Pulmonary artery endothelial cell (primary cell): ENCODE measurements at regions not wholly inside any gene's neighbourhood (a gene's known extent, or its start where the extent isn't known, plus 50 kb on each side); places are given as distances from the start of the nearest gene placed in this dataset.
"Not testable (repeated sequence)": the region's sequence is repeated elsewhere in the genome, so short reads cannot be mapped to it uniquely, and the experiment has no call there.

Source experiments
- DNase-seq: peaks from one replicate; pipeline ENCODE4 v3.0.0-alpha.2; 2011; ENCODE audit warnings: low read depth, low spot score

DNA sequence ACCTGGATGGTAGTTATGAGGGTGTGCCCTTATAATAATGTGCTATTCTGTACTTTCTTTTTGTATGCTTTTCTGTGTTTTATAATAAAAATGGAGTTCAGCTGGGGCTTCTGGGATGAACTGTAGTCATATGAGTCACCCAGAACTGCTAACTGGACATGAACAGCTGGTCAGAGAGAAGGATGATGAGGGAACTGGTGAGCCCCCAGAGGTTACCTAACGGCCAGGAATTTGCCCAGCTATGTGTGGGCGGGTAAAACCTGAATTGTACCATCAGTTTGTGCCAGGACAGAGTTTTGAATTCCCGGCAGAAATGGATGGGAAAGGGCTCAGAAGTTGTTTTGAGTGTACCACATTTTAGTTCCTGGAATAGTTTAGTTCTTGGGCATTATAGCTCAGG lies 138.0 kb upstream of the USP9X start:
- DNase-seq: no peak

DNA sequence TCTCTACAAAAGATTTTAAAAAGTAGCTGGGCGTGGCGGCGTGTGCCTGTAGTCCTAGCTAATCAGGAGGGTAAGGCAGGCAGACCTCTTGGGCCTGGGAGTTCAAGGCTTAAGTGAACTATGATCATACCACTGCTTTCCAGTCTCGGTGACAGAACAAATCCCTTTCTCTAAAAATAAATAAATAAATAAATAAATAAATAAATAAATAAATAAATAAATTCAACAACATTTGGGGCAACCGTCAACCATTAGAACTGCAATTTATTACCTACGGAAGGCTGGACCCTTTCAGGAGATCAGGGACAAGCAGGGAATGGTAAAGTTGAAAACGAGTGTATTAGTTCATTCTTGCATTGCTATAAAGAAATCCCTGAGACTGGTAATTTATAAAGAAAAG lies 136.2 kb upstream of the USP9X start:
- DNase-seq: no peak

DNA sequence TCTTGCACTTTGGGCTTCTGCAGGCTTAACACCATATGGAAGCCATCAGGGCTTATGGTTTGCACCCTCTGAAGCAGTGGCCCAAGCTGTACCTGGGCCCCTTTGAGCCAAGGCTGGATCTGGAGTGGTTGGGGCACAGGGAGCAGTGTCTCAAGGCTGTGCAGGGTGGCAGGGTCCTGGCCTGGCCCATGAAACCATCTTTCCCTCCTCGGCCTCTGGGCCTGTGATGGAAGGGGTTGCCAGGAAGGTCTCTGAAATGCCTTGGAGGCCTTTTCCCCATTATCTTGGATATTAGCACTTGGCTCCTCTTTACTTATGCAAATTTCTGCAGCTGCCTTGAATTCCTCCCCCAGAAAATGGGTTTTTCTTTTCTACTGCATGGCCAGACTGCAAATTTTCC lies 134.7 kb upstream of the USP9X start:
- no peak for DNase-seq

DNA sequence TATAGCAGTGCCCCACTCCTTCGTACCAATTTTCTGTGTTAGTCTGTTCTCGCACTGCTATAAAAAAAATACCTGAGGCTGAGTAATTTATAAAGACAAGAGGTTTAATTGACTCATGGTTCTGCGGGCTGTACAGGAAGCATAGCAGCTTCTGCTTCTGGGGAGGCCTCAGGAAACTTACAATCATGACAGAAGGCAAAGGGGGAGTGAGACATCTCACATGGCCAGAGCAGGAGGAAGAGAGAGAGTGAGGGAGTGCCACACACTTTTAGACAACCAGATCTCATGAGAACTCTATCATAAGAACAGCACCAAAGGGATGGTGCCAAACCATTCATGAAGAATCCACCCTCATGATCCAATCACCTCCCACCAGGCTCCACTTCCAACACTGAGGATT lies 133.8 kb upstream of the USP9X start:
- DNase-seq: not testable (repeated sequence)

DNA sequence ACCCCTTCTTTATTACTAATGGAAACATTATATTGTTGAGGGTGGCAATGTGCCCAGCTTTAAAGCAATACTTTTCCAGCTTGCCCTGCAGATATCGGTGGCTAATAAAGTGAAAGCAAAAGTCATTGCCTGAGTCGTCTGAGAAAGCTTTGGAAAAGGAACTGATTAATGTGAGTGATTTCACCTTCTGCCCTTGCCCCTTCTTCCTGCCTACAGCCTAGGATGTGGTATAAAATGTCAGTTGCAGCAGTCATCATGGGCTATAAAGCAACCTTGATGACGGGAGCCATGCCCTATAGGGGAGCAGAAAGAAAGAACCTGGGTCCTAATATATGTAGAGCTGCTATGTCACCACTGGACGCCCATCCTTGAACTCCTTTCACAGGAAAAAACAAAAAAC lies 132.4 kb upstream of the USP9X start:
- DNase-seq: no peak

DNA sequence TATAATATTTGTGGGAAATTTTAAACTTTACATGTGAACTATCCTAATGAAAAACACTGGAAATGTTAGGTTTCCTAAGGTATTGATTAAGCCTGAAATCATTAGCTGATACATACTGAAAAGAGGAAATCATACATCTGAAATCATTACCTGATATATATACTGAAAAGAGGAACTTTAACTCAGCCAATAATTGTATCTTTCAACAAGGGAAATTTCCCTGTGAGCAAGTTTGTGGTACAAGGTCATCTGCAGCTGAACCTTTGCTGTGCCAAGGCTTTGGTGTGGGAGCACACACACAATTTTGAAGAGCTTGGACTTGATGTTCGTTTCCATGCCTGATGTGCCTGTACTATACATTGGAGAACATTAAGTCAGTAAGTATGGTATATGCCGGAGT lies 131.9 kb upstream of the USP9X start:
- DNase-seq: no peak

DNA sequence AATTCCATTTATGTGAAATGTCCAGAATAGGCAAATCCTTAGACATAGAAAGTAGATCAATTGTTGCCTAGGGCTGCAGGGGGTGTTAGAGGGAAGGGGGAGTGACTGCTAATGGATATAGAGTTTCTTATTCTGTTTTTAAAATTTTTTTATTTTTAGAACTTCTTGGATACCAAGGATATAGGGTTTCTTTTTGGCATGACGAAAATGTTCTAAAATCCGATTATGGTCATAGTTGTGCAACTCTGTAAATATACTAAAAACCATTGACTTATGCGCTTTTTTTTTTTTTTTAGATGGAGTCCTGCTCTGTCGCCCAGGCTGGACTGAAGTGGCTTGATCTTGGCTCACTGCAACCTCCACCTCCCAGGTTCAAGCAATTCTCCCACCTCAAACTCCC lies 125.2 kb upstream of the USP9X start:
- DNase-seq: no peak

DNA sequence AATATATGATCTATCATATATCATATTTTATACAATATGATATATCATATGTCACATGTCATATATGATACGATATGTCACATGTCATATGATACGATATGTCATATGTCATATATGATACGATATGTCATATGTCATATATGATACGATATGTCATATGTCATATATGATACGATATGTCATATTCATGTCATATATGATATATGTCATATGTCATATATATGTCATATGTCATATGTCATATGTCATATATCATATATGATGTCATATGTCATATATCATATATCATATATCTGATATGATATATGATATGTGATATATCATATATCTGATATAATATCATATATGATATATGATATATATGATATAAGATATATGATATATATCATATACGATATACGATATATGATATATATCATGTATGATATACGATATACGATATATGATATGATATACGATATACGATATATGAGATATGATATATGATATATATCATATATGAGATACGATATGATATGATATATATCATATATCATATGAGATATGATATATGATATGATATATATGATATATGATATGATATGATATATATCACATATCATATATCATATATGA lies 122.3 kb upstream of the USP9X start:
- DNase-seq: no peak

DNA sequence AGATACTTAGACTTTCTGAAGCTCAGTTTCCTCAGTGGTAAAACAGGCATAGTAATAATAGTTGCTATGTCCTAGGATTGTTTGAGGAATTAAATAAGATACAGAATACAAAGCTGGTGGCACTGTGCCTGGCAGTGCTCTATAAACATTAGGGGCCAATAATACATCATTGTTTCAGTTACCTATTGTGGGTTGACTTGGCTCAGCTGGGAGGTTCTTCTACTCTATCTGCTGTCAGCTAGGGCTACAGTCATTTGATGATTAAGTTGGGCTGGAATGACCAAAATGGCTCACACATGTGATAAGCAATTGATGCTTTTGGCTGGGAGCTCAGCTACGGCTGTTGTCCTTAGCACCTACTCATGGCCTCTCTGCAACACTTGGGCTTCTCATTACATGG lies 121.2 kb upstream of the USP9X start:
- no peak for DNase-seq

DNA sequence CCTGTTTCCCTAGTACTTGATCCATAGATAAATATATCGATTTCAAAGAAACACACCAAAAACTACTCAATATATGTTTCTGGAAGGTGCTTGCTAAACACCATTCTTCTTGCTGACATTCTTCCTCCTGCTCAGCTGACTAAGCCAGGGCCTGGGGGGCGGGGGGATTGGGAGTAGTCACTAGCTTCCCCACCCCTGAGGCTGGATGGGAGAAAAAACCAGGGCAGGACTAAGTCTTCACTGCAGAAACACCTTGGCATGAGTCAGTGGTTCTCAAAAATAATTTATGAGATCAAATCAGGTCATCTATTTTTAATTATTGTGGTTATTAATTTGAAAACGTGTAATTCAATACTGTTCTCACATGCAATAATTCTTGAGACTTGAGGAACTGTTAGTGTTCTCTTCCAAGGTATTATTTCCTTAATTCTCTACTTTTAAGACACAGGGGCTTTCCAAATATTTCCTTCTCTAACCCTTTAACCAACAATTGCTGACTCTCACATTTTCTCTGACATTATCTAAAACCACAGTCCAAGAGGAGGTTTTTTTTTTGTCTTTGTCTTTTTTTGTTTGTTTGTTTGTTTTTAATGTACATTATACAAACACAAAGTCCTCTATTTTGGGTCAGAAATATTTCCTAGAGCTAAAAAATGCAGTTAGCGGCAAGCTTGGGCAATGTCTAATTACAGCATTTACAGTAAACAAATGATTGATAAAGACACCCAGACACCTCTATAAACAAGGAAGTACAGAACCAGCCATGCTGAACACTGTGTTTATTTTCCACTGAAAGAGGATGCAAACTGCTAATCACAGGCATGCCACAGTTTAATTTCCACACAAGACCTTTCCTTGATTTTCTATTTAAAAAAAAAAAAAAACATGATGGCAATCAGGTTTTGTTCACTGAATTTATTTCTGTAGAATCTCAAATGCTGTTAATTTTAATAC lies 120.3 kb upstream of the USP9X start:
- no peak for DNase-seq

DNA sequence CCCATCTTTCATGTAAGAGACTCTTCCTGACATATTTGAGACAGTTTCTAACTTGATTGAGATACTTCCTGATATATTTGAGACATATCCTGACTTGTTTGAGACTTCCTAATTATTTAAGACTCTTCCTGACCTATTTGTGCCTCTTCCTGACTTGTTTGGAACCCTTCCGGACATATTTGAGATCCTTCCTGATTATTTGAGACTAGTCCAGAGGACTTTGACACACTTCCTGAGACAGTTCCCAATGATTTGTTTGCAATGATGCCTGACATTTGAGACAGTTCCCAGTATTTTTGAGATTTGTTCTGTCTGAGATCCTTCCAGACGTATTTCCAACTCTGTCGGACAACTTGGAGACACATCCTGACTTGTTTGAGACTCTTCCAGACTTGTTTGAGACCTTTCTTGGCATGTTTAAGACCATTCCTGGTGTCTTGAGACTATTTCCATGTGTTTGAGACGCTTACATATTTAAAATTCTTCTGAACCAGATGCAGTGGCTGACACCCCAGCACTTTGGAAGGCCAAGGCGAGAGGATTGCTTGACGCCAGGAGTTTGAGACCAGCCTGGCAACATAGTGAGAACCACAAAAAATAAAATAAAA lies 118.9 kb upstream of the USP9X start:
- DNase-seq: no peak

DNA sequence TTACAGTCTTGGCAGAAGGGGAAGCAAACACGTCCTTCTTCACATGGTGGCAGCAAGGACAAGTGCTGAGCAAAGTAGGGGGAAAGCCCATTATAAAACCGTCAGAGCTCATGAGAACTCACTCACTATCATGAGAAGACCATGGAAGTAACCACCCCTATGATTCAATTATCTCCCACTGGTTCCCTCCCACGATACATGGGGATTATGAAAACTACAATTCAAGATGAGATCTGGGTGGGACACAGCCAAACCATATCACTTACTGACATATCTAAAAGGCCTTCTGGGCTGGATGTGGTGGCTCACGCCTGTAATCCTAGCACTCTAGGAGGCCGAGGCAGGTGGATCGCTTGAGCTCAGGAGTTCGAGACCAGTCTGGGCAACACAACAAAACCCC lies 117.1 kb upstream of the USP9X start:
- no peak for DNase-seq

DNA sequence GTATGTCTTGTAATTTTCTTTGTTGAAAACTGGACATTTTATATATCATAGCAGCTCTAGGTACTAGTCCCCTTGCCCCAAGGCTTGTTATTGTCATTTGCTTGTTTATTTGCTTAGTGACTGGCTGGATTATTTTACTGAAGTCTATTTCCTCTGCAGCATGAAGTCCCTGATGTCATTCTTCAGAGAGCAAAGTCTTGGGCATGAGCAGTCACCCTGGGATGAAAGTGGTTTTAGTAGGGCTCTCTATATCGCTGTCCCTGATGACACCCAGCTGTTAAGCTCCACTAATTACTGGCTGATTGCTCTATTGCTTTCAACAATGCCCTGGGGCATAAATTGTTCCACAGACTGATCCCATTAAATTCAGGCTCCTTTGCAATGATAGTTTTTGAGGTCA lies 113.5 kb upstream of the USP9X start:
- no peak for DNase-seq

DNA sequence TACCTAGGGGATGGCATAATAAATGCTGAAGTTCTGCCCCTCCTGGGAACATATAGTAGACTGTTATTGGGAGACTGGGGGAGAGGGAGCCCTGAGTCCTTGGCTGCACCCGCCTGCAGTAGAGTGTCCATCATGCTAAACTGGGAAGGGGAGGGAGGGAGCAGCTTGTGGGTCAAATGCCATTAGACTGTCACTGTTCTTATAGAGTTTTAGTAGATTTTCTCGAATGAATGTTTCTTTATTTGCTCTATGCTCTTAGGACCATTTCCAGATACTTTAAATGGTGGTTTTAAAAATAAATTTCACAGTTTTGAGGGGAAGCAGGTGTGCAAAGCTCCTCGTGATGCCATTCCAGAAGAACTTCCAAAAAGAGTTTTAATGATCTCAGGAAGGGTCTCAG lies 111.6 kb upstream of the USP9X start:
- no peak for DNase-seq

DNA sequence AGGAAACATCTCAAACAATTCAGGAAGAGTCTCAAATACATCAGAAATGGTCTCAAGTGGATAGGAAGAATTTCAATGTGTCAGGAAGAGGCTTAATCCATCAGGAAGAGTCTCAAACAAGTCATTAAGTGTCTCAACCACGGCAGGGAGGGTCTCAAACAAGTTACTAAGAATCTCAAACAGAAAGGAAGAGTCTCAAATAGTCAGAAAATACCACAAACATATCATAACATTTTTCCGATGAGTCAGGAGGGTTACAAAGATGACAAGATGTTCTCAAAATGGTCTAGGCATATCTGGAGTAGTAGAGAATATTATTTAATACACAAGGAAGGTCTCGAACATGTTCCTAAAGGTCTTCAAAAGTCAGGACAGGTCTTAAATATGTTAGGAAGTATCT lies 109.3 kb upstream of the USP9X start:
- no peak for DNase-seq

DNA sequence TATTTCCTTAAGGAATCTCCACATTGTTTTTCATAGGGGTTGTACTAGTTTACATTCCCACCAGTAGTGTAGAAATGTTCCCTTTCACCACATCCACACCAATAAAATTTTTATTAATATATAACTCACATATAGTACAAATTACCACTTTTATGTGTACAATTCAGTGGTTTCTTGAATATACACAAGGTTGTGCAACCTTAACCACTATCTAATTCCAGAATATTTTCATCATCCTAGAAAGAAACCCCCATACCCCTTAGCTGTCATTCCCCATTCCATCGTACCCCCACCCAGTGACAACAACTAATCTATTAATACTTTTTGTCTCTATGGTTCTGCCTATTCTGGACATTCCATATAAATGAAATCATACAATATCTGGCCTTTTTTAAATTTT lies 108.3 kb upstream of the USP9X start:
- DNase-seq: no peak

DNA sequence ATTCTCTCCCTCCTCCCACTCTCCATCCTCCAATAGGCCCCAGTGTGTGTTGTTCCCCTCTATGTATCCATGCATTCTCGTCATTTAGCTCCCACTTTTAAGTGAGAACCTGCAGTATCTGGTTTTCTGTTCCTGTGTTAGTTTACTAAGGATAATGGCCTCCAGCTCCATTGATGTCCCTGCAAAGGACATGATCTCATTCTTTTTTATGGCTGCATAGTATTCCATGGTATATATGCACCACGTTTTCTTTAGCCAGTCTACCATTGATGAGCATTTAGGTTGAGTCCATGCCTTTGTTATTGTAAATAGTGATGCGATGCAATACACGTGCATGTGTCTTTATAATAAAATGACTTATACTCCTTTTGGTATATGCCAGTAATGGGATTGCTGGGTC lies 100.3 kb upstream of the USP9X start:
- DNase-seq: no peak

DNA sequence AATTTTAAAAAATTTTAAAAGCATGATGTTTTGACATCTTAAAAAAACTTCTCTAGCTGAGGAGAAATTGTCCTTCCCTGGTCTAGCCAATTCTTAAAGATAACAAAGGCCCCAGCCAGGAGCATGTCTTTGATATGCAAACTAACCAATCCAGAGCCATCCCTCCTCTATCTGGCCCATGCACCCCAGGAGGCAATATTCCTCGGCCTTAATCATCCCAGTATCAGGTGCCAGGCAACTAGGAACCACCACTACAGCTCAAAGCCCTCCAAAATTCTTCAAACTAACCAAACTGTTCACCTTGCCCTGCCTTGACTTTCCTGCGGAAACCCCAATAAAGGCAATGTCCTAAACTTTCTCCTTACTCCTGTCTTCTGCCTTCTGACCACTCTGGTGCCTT lies 97.8 kb upstream of the USP9X start:
- no peak for DNase-seq

DNA sequence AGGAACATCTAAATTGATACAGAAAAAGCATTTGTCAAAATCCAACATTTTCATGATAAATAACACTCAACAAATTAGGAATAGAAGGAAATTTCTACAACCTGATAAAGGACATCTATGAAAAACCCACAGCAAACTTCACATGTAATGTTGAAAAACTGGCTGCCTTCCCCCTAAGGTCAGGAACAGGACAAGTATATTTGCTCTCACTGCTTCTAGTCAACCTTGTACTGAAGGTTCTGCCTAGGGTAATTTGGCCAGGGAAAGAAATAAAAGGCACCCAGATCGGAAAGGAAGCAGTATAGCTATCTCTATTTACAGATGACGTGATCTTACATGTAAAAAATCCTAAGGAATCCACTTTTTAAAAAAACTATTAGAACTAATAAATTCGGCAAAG lies 97.1 kb upstream of the USP9X start:
- no peak for DNase-seq

DNA sequence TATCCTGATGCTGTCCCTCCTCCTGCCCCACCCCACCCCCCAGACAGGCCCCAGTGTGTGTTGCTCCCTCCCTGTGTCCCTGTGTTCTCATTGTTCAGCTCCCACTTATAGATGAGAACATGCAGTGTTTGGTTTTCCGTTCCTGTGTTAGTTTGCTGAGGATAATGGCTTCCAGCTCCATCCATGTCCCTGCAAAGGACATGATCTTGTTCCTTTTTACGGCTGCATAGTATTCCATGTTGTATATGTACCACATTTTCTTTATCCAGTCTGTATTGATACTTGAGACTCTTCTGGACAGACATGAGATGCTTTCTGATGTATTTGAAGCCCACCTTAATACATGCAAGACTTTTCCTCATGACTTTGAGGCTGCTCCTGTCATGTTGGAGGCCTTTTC lies 91.8 kb upstream of the USP9X start:
- not testable (repeated sequence) for DNase-seq

DNA sequence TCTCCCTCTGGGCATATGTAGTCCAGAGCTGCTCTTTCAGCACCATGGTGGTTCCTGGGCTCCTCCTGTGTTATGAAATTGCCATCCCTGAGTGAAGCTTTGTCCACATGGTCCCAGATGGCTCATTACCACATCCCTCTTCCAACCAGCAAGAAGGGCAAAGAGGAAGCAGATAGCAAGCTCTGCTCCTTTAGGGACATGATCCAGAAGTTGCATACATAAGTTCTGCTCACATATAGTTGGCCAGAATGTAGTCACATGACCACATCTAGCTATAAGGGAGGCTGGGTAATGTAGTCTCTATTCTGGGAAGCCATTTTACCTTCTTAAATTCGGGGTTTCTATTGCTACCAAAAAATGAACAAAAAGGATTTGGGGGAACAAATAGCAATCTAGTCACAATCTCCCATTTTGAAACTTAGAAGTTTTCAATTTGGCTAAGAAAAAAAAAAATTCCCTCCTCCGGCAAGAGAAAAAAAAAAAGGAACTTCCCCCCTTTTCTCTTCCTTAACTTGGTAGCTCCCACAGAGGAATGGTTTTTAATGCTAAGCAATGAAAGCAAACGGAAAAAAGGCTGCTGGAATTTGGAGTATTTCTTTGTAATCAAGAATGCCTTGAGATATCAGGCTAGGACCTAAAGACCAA lies 88.2 kb upstream of the USP9X start:
- peak; percentile 27 for DNase-seq

DNA sequence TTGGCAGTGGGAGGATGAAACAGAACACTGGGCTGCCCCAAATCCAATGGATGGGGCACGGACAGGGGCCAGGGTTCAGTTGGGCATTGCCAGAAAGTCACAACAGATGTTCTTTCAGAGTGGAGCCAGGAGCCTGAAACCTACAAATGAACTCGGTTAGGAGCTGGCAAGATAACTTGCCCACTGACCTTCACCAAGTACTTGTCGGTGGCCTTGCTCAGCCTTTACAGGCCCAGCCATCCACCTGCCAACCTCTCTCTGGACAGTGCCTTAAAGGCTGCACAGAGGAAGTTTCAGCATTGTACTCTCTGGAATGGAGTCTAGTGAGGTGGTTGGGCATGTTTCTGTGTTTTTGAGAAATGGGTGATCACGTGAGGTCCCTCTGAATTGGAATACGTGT lies 87.1 kb upstream of the USP9X start:
- no peak for DNase-seq
